ENCODE measurements at regions not wholly inside any gene's neighbourhood (a gene's known extent, or its start where the extent isn't known, plus 50 kb on each side); places are given as distances from the start of the nearest gene placed in this dataset.

- no peak overlapping the region for H3K27ac ChIP-seq
These were observed 346.4 kb upstream of the CNTN5 start for GRCh38 chr11:98674390-98674789.

GRCh38 chr11:98679673-98680072 is 341.1 kb upstream of the CNTN5 start:
- Mint-ChIP-seq H3K36me3 (peaks cover 1% of the 10 kb centered on the region), H3K4me1 (peaks cover 4% of the 10 kb centered on the region)

More at GRCh38 chr11:98674390-98674789, 346.4 kb upstream of the CNTN5 start:
- H3K36me3 Mint-ChIP-seq, result peaks cover 1% of the 10 kb centered on the region
- TF ChIP-seq, protein P1, sequence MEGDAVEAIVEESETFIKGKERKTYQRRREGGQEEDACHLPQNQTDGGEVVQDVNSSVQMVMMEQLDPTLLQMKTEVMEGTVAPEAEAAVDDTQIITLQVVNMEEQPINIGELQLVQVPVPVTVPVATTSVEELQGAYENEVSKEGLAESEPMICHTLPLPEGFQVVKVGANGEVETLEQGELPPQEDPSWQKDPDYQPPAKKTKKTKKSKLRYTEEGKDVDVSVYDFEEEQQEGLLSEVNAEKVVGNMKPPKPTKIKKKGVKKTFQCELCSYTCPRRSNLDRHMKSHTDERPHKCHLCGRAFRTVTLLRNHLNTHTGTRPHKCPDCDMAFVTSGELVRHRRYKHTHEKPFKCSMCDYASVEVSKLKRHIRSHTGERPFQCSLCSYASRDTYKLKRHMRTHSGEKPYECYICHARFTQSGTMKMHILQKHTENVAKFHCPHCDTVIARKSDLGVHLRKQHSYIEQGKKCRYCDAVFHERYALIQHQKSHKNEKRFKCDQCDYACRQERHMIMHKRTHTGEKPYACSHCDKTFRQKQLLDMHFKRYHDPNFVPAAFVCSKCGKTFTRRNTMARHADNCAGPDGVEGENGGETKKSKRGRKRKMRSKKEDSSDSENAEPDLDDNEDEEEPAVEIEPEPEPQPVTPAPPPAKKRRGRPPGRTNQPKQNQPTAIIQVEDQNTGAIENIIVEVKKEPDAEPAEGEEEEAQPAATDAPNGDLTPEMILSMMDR (IDR thresholded peaks at IDR 0.05), result no peak
- no peak overlapping the region for H3K27ac Mint-ChIP-seq
- H3K9me3 ChIP-seq (ENCODE audit: low read depth), result no peaks in the 10 kb centered on the region
- no peaks in the 10 kb centered on the region for H3K27me3 Mint-ChIP-seq (ENCODE audit: insufficient read depth, low read depth)
- H2AFZ ChIP-seq (replicated peaks), result no peak overlapping the region
- H3K9ac ChIP-seq, result no peak overlapping the region
- H3K4me3 ChIP-seq, result no peak overlapping the region
- H3K4me1 ChIP-seq, result no peaks in the 10 kb centered on the region
- no peak overlapping the region for H3K4me2 ChIP-seq
- H3K4me1 Mint-ChIP-seq, result no peaks in the 10 kb centered on the region
- no peak overlapping the region for H3K4me3 Mint-ChIP-seq
- DNase-seq (ENCODE audit: low spot score), result no peak
- H3K9me3 Mint-ChIP-seq, result no peaks in the 10 kb centered on the region
- no peaks in the 10 kb centered on the region for H4K20me1 ChIP-seq (ENCODE audit: low read depth)
- H3K36me3 ChIP-seq, result no peaks in the 10 kb centered on the region
- H3K79me2 ChIP-seq (ENCODE audit: low read depth), result no peaks in the 10 kb centered on the region
- H3K27me3 ChIP-seq, result no peaks in the 10 kb centered on the region
- no peaks in the 10 kb centered on the region for H3F3A ChIP-seq (ENCODE audit: low read depth)

GRCh38 chr11:98701541-98701940 is 319.2 kb upstream of the CNTN5 start:
- no peak for DNase-seq (ENCODE audit: low spot score)
- Histone ChIP-seq H3K4me1 (no peaks in the 10 kb centered on the region), H3K4me3 (no peak overlapping the region), H3K4me2 (no peak overlapping the region), H3K9me3 (ENCODE audit: low read depth) (no peaks in the 10 kb centered on the region), H3K9ac (no peak overlapping the region), H3K27ac (no peak overlapping the region), H3F3A (ENCODE audit: low read depth) (no peaks in the 10 kb centered on the region), H3K27me3 (no peaks in the 10 kb centered on the region), H3K36me3 (no peaks in the 10 kb centered on the region), H2AFZ (replicated peaks) (no peak overlapping the region), H4K20me1 (ENCODE audit: low read depth) (no peaks in the 10 kb centered on the region), H3K79me2 (ENCODE audit: low read depth) (no peaks in the 10 kb centered on the region)
- TF ChIP-seq, protein P1 (IDR thresholded peaks at IDR 0.05), result no peak
- TF ChIP-seq EZH2 (IDR thresholded peaks at IDR 0.05) (no peak), EZH2phosphoT487 (IDR thresholded peaks at IDR 0.05) (no peak)
- H3K27me3 Mint-ChIP-seq (ENCODE audit: insufficient read depth, low read depth), result no peaks in the 10 kb centered on the region
- H3K36me3 Mint-ChIP-seq, result no peaks in the 10 kb centered on the region
- H3K27ac Mint-ChIP-seq, result no peak overlapping the region
- no peaks in the 10 kb centered on the region for H3K4me1 Mint-ChIP-seq
- no peak overlapping the region for H3K4me3 Mint-ChIP-seq
- no peaks in the 10 kb centered on the region for H3K9me3 Mint-ChIP-seq

More at GRCh38 chr11:98679673-98680072, 341.1 kb upstream of the CNTN5 start:
- H3K9me3 Mint-ChIP-seq, result peaks cover 3% of the 10 kb centered on the region
- no peak overlapping the region for H3K27ac Mint-ChIP-seq
- no peaks in the 10 kb centered on the region for H3K79me2 ChIP-seq (ENCODE audit: low read depth)
- no peaks in the 10 kb centered on the region for H3K9me3 ChIP-seq (ENCODE audit: low read depth)
- no peaks in the 10 kb centered on the region for H3F3A ChIP-seq (ENCODE audit: low read depth)
- DNase-seq (ENCODE audit: low spot score), result peak; percentile 12
- peak overlapping the region; percentile 52 for H2AFZ ChIP-seq (replicated peaks)
- no peaks in the 10 kb centered on the region for H4K20me1 ChIP-seq (ENCODE audit: low read depth)
- H3K27ac ChIP-seq, result no peak overlapping the region
- no peaks in the 10 kb centered on the region for H3K36me3 ChIP-seq
- H3K4me3 Mint-ChIP-seq, result no peak overlapping the region
- H3K27me3 ChIP-seq, result no peaks in the 10 kb centered on the region
- no peak overlapping the region for H3K4me3 ChIP-seq
- H3K4me2 ChIP-seq, result no peak overlapping the region
- H3K9ac ChIP-seq, result no peak overlapping the region
- TF ChIP-seq EZH2phosphoT487 (IDR thresholded peaks at IDR 0.05), result no peak
- TF ChIP-seq, protein P1 (IDR thresholded peaks at IDR 0.05), result no peak
- H3K4me1 ChIP-seq, result no peaks in the 10 kb centered on the region
- no peaks in the 10 kb centered on the region for H3K27me3 Mint-ChIP-seq (ENCODE audit: insufficient read depth, low read depth)
